Activated CD4-positive, alpha-beta memory T cell treated with anti-CD3 and anti-CD28 coated beads for 36 hours (primary cell): ENCODE measurements at regions not wholly inside any gene's neighbourhood (a gene's known extent, or its start where the extent isn't known, plus 50 kb on each side); places are given as distances from the start of the nearest gene placed in this dataset.
"Not testable (repeated sequence)": the region's sequence is repeated elsewhere in the genome, so short reads cannot be mapped to it uniquely, and the experiment has no call there.

Experiments used
- CTCF ChIA-PET: fragments of 350-600 bp; sonication (Branson Sonifier 250); formaldehyde crosslinking; loops from one replicate; lab custom pipeline; 2021; ENCODE audit warnings: antibody characterized with exemption, inconsistent platforms; lab: Charles Lee
- POLR2A ChIA-PET: fragments of 350-600 bp; sonication (Branson Sonifier 250); formaldehyde crosslinking; loops from one replicate; lab custom pipeline; 2021; ENCODE audit warnings: antibody characterized with exemption; lab: Charles Lee
- DNase-seq: peaks from one replicate; pipeline ENCODE4 v3.0.0-alpha.2; 2020
- H3K27ac Mint-ChIP-seq: one replicate; pipeline ENCODE4 v1.8.0; 2021; ENCODE audit warnings: mixed read lengths
- H3K27me3 Mint-ChIP-seq: one replicate; pipeline ENCODE4 v1.8.0; 2021; ENCODE audit warnings: mixed read lengths
- H3K36me3 Mint-ChIP-seq: one replicate; pipeline ENCODE4 v1.8.0; 2021; ENCODE audit warnings: mixed read lengths
- H3K4me1 Mint-ChIP-seq: one replicate; pipeline ENCODE4 v1.8.0; 2021; ENCODE audit warnings: low read depth, mixed read lengths
- H3K4me3 Mint-ChIP-seq: one replicate; pipeline ENCODE4 v1.8.0; 2021; ENCODE audit warnings: mild to moderate bottlenecking, mixed read lengths
- H3K9me3 Mint-ChIP-seq: one replicate; pipeline ENCODE4 v1.8.0; 2021; ENCODE audit warnings: mixed read lengths
- intact Hi-C: fragments of 100-400 bp; cut with micrococcal nuclease; formaldehyde crosslinking; loops from one replicate; pipeline ENCODE4 v1.15.1; 2023

DNA sequence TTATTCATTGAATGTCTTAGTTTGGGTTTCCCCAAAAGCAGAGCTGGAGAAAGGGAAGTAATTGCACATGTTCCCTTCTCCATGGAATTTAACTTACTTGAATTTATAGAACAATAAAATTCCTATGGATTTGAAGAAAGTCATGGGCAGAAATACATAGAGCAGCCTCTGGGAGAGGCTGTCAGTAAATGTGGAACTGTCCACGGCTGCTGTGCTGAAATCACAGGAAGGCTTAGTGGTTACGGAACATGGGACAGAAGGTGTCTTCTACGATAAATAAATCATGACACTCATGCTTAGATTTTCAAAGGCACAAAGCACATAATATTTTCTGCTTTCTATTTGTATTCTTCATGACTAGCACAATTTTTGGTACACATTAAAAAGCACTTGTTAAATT, 440.6 kb upstream of the IZUMO3 start:
- H3K36me3 Mint-ChIP-seq: no peaks in the 10 kb centered on the region
- ChIA-PET CTCF (no interaction called here), POLR2A (no interaction called here)
- peaks cover 33% of the 10 kb centered on the region for H3K9me3 Mint-ChIP-seq
- no peak overlapping the region for H3K4me3 Mint-ChIP-seq
- H3K4me1 Mint-ChIP-seq: no peaks in the 10 kb centered on the region
- intact Hi-C loops: no loop called here
- no peak for DNase-seq
- H3K27ac Mint-ChIP-seq: no peak overlapping the region
- H3K27me3 Mint-ChIP-seq: no peaks in the 10 kb centered on the region

DNA sequence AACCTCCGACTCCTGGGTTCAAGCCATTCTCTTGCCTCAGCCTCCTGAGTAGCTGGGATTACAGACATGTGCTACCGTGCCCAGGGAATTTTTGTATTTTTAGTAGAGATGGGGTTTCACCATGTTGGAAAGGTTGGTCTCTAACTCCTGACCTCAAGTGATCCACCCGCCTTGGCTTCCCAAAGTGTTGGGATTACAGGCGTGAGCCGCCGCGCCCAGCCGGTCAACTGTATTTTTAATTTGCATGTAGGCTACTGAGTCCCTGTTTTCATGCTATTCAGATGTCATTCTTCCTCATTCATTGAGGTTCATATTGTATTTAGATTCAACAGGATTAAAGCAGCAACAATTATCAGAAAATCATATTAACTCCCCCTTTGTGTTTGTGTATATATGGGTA, 425.1 kb upstream of the IZUMO3 start:
- H3K36me3 Mint-ChIP-seq, CTCF ChIA-PET, H3K4me1 Mint-ChIP-seq, DNase-seq, POLR2A ChIA-PET, H3K27me3 Mint-ChIP-seq, H3K4me3 Mint-ChIP-seq, intact Hi-C loops, H3K27ac Mint-ChIP-seq: not testable (repeated sequence)
- H3K9me3 Mint-ChIP-seq: peaks cover 32% of the 10 kb centered on the region

DNA sequence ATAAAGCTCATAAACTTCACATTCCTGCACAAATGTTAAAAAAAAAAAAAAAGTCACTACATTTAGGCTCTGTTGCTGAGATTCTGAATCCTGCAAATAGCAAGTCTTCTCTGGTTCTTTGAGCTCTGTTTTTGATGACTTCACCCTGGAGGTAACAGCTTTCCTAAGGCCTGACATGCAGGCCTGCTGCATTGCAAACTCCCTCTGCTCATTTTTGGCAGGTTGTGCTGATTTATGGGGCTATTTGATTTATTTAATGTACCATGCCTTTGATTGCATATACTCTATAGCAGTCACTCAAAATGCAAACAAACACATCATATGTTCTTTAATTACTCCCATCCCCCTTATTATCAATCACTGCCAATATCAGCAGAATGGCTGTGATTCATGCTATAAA, 416.1 kb upstream of the IZUMO3 start:
- H3K27ac Mint-ChIP-seq: no peak overlapping the region
- POLR2A ChIA-PET: no interaction called here
- DNase-seq: no peak
- CTCF ChIA-PET: no interaction called here
- intact Hi-C loops: no loop called here
- H3K27me3 Mint-ChIP-seq: no peaks in the 10 kb centered on the region
- H3K9me3 Mint-ChIP-seq: peaks cover 23% of the 10 kb centered on the region
- H3K4me1 Mint-ChIP-seq: no peaks in the 10 kb centered on the region
- no peak overlapping the region for H3K4me3 Mint-ChIP-seq
- no peaks in the 10 kb centered on the region for H3K36me3 Mint-ChIP-seq

DNA sequence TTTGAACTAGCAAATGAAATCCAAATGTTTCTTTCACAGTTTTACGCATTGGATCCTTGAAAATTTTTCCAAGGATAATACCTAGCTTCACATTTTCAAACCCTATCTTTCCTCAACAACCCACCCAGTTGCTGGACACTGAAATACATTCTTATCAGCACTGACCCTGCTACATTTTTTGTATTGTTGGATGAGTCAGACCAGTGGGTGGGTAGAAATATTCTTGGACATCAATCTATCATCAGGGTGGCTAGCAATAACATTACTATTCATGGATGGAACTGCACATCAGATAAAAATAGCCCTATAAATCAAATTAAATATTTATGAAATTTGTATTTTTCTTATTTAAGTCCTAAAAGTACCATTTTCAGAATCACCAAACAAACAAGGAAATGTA, 407.4 kb upstream of the IZUMO3 start:
- ChIA-PET CTCF (no interaction called here), POLR2A (no interaction called here)
- H3K4me1 Mint-ChIP-seq: no peaks in the 10 kb centered on the region
- no peak overlapping the region for H3K4me3 Mint-ChIP-seq
- DNase-seq: no peak
- intact Hi-C loops: no loop called here
- peaks cover 19% of the 10 kb centered on the region for H3K9me3 Mint-ChIP-seq
- H3K27ac Mint-ChIP-seq: no peak overlapping the region
- no peaks in the 10 kb centered on the region for H3K27me3 Mint-ChIP-seq
- no peaks in the 10 kb centered on the region for H3K36me3 Mint-ChIP-seq

DNA sequence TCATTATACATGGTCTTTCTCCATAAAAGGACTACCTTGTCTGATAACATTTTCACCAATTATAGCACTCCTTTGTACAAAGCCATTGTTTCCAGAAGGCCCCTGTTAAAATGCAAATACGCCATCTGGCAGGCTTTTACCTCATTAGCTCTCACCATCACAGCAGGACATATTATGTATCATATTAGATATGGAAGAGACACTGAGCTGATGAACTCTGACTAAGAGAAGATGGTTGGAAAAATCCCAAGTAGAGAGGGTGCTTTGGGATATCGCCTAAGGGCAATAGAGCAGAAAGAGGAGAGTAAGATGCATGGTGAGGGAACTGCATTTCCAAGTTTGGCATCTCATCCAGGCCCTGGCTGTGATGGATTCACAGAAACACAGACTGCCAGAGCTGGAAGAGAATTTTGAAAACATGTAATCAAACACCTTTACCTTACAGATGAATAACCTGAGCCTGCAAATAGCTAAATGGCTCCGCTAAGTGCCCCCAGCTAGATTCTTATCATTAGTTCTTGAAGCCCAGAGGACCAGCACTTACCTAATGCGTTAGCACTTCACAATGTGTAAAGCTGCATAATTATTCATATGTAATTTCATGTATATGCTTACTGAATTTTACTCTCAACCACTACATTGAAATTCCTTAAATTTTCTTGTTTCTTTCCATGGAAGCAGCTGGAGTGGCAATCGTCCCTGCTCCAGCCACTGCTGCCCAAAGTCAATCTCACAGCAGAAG, 393.6 kb upstream of the IZUMO3 start:
- no peak overlapping the region for H3K4me3 Mint-ChIP-seq
- CTCF ChIA-PET: no interaction called here
- no peaks in the 10 kb centered on the region for H3K36me3 Mint-ChIP-seq
- POLR2A ChIA-PET: no interaction called here
- no peak for DNase-seq
- H3K27ac Mint-ChIP-seq: no peak overlapping the region
- intact Hi-C loops: no loop called here
- H3K4me1 Mint-ChIP-seq: no peaks in the 10 kb centered on the region
- H3K9me3 Mint-ChIP-seq: peaks cover 23% of the 10 kb centered on the region
- no peaks in the 10 kb centered on the region for H3K27me3 Mint-ChIP-seq

DNA sequence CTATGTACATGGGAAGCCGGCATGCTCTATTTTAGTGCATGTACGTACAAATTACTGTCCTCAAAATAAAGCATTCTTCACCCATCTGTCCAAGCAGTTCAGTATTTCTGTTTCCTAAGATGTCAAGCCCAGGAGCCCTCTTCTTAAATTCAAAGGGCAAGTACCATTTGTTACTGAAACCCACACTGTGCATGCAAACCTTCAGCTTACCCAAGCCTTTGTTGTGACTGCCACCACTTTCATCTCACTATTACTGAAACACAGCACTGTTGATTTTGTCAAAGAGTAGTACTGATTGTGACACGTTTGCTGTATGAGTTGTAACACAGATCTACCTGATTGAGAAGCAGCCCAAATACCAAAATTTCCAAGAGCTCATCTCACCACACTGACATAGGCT, 390.4 kb upstream of the IZUMO3 start:
- CTCF ChIA-PET: no interaction called here
- Mint-ChIP-seq H3K4me1 (no peaks in the 10 kb centered on the region), H3K27me3 (no peaks in the 10 kb centered on the region), H3K9me3 (peaks cover 10% of the 10 kb centered on the region), H3K4me3 (no peak overlapping the region), H3K27ac (no peak overlapping the region), H3K36me3 (no peaks in the 10 kb centered on the region)
- no peak for DNase-seq
- intact Hi-C loops: no loop called here
- POLR2A ChIA-PET: no interaction called here

DNA sequence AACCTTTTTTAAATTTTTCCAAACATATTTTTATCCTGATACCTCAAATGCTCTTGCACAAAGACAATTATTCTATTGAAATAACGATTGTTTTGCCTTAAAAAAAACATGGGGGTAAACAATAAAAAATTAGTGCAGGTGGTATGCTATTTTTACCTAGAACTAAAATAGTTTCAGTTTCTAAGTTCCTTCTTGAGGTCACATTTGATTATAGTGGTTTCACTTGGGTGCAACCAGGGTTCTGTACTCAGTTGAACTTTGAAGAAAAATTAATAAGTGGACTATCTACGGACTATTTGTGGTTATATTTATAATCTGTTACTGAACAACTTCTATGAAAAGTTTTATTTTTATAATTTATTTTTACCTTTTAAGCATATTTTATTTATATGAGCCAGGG, 387.1 kb upstream of the IZUMO3 start:
- peaks cover 15% of the 10 kb centered on the region for H3K9me3 Mint-ChIP-seq
- H3K27ac Mint-ChIP-seq: no peak overlapping the region
- POLR2A ChIA-PET: no interaction called here
- H3K27me3 Mint-ChIP-seq: no peaks in the 10 kb centered on the region
- no peak overlapping the region for H3K4me3 Mint-ChIP-seq
- no peak for DNase-seq
- no peaks in the 10 kb centered on the region for H3K4me1 Mint-ChIP-seq
- H3K36me3 Mint-ChIP-seq: no peaks in the 10 kb centered on the region
- CTCF ChIA-PET: no interaction called here
- intact Hi-C loops: no loop called here

DNA sequence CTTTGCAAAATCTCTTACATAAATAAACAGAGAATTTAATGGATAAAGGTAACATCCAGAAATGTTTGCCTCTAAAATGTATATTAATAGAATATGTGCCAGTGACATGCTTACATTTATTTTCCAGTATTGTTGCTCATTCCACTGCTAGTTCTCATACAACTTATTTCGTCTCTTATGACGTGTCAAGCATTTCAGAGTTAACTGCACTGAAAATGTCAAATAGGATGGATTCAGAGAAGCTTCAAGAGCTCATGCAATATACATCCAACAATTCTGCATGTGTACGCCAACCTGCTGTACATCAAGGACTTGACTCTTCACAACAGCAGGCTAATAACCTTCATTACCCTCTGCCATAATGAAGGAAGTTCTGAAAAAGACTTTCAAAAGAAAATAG, 386.2 kb upstream of the IZUMO3 start:
- no peak overlapping the region for H3K4me3 Mint-ChIP-seq
- H3K4me1 Mint-ChIP-seq: no peaks in the 10 kb centered on the region
- intact Hi-C loops: no loop called here
- no peak for DNase-seq
- no peaks in the 10 kb centered on the region for H3K27me3 Mint-ChIP-seq
- ChIA-PET CTCF (no interaction called here), POLR2A (no interaction called here)
- no peaks in the 10 kb centered on the region for H3K36me3 Mint-ChIP-seq
- no peak overlapping the region for H3K27ac Mint-ChIP-seq
- H3K9me3 Mint-ChIP-seq: peaks cover 15% of the 10 kb centered on the region

DNA sequence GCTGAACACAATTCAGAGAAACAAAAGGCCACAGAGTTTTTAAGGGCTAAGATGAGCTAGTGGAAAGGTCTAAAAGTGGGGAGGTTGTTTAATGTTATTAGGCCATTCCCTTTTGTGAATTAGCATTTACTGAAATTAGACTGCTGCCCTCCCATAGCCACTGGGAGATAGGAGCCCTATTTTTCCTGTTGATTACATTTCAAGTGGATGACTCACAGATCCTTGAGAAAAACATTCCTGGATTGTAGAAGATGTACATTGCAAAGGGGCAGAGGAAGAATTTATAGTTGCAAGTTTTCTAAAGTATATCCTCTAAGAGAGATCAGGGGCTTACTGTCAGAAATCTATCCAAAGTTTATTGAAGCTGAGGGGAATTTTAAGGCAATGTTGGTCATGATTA, 367.1 kb upstream of the IZUMO3 start:
- H3K4me1 Mint-ChIP-seq: no peaks in the 10 kb centered on the region
- H3K27ac Mint-ChIP-seq: no peak overlapping the region
- intact Hi-C loops: no loop called here

DNA sequence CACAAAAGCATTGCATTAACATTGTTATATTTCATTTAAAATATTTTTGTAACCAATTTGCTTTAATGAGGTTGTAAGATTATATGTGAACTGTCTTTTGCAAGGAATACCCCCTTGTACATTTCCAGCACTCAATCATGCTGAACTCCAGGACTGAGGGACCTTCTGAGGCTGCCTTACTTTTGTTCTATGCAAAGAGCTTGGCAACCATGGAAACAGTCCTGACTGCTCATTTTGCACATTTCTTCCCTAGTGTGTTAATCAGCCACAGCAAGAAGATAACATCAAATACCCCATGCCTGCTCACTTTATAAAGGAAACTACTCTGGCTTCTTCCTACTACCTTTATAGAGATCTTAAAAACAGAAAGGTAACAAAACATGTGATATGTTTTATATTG, 355.6 kb upstream of the IZUMO3 start:
- no peak overlapping the region for H3K27ac Mint-ChIP-seq
- POLR2A ChIA-PET: no interaction called here
- no peak overlapping the region for H3K4me3 Mint-ChIP-seq
- CTCF ChIA-PET: no interaction called here
- intact Hi-C loops: no loop called here
- H3K9me3 Mint-ChIP-seq: peaks cover 27% of the 10 kb centered on the region
- no peaks in the 10 kb centered on the region for H3K36me3 Mint-ChIP-seq
- H3K4me1 Mint-ChIP-seq: no peaks in the 10 kb centered on the region
- no peak for DNase-seq
- H3K27me3 Mint-ChIP-seq: no peaks in the 10 kb centered on the region

More for the DNA sequence above, 367.1 kb upstream of the IZUMO3 start:
- DNase-seq: no peak
- Mint-ChIP-seq H3K36me3 (no peaks in the 10 kb centered on the region), H3K27me3 (no peaks in the 10 kb centered on the region), H3K9me3 (peaks cover 22% of the 10 kb centered on the region), H3K4me3 (no peak overlapping the region)
- POLR2A ChIA-PET: no interaction called here
- CTCF ChIA-PET: no interaction called here

DNA sequence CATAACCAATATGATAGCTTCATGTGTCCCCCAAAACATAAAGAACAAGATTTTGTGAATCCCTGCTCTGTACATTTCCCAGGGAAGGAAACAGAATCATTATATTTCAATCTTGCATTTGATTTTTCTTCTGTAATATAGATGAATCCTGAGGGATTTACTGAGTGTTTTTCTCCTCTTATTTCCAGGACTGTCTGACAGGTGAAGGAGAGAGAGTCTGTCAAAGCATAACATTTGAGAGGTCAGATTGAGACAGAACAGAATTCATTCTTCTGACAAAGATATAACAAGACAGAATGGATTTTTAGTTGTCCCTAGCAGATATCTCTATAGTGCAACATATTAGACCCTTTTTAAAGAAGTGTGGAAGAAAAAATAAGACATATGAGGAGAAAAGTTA, 354.5 kb upstream of the IZUMO3 start:
- no peaks in the 10 kb centered on the region for H3K27me3 Mint-ChIP-seq

DNA sequence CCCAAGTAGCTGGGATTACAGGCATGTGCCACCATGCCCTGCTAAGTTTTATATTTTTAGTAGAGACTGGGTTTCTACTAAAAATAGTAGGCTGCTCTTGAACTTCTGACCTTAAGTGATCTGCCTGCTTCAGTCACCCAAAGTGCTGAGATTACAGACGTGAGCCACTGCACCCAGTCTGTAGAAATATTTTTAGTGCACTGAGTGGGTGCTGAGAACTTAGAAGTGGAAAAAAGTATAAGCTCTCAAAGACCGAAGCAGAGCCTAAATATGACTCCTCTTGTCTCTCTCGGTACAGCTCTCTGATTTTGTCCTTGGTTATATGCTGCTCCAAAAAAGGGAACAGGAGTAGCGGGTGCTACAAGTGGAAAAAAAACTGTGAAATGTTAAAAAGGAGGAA, 353.8 kb upstream of the IZUMO3 start:
- H3K9me3 Mint-ChIP-seq: peaks cover 29% of the 10 kb centered on the region
- no peaks in the 10 kb centered on the region for H3K27me3 Mint-ChIP-seq
- no peak overlapping the region for H3K4me3 Mint-ChIP-seq
- H3K27ac Mint-ChIP-seq: no peak overlapping the region
- H3K4me1 Mint-ChIP-seq: no peaks in the 10 kb centered on the region
- intact Hi-C loops: no loop called here
- ChIA-PET CTCF (no interaction called here), POLR2A (no interaction called here)
- no peak for DNase-seq
- no peaks in the 10 kb centered on the region for H3K36me3 Mint-ChIP-seq

More for the DNA sequence above, 354.5 kb upstream of the IZUMO3 start:
- ChIA-PET CTCF (no interaction called here), POLR2A (no interaction called here)
- intact Hi-C loops: no loop called here
- Mint-ChIP-seq H3K4me3 (no peak overlapping the region), H3K36me3 (no peaks in the 10 kb centered on the region), H3K27ac (no peak overlapping the region), H3K9me3 (peaks cover 29% of the 10 kb centered on the region), H3K4me1 (no peaks in the 10 kb centered on the region)
- DNase-seq: no peak

DNA sequence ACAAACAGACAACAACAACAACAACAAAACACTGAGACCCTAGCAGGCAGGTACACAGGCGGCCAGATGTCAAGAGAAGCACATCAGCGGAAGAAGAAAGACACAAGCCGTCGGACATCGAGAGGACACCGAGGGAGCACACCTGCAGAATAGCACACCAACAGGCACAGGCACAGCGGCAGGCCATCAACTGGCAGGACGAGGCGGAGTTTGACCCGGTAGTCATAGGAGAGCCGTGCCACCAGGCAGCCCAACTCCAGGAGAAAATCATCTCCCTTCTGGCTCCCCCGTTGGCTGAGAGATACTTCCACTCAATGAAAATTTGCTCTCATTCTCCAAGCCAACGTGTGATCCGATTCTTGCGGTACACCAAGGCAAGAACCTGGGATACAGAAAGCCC, 352.1 kb upstream of the IZUMO3 start:
- Mint-ChIP-seq H3K27me3 (no peaks in the 10 kb centered on the region), H3K36me3 (no peaks in the 10 kb centered on the region), H3K9me3 (peaks cover 32% of the 10 kb centered on the region), H3K4me1 (no peaks in the 10 kb centered on the region), H3K27ac (no peak overlapping the region), H3K4me3 (no peak overlapping the region)
- CTCF ChIA-PET: no interaction called here
- intact Hi-C loops: no loop called here
- POLR2A ChIA-PET: no interaction called here
- DNase-seq: no peak
